ENCODE measurements at regions not wholly inside any gene's neighbourhood (a gene's known extent, or its start where the extent isn't known, plus 50 kb on each side); places are given as distances from the start of the nearest gene placed in this dataset.

DNA sequence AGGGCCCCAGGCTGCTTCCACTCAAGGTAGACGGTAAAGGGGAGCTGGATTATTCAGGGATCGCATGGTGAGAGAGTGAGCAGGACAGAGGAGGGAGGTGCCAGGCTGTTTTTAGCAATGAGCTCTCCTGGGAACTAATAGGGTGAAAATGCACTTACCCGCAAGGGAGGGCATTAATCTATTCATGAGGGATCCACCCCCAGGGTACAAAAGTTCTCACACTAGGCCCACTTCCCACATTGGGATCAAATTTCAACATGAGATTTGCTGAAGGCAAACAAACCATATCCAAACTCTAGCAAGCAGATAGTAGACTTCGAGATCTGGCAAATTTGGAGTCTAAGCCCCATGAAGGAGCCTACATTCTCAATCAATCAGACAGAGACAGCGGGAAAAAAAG, 408.6 kb downstream of the RNF144B start:
- H3K36me3 ChIP-seq (replicated peaks in 1 of 2; ENCODE audit: insufficient read depth in 1 of 2, low read depth in 2 of 2), result no peaks in the 10 kb centered on the region
- H3K27ac ChIP-seq, result no peak overlapping the region
- no peak overlapping the region for H3K4me3 ChIP-seq
- no peak for TF ChIP-seq POLR2A (IDR thresholded peaks at IDR 0.05)
- TF ChIP-seq, protein P1, sequence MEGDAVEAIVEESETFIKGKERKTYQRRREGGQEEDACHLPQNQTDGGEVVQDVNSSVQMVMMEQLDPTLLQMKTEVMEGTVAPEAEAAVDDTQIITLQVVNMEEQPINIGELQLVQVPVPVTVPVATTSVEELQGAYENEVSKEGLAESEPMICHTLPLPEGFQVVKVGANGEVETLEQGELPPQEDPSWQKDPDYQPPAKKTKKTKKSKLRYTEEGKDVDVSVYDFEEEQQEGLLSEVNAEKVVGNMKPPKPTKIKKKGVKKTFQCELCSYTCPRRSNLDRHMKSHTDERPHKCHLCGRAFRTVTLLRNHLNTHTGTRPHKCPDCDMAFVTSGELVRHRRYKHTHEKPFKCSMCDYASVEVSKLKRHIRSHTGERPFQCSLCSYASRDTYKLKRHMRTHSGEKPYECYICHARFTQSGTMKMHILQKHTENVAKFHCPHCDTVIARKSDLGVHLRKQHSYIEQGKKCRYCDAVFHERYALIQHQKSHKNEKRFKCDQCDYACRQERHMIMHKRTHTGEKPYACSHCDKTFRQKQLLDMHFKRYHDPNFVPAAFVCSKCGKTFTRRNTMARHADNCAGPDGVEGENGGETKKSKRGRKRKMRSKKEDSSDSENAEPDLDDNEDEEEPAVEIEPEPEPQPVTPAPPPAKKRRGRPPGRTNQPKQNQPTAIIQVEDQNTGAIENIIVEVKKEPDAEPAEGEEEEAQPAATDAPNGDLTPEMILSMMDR (IDR thresholded peaks at IDR 0.05), result no peak
- no peaks in the 10 kb centered on the region for H3K4me1 ChIP-seq
- ATAC-seq (no peak), DNase-seq (no peak)
- 63 to 74% methylated on average over 5 of the region's 5 CpGs for WGBS, 2 donors
- intact Hi-C loops (cut with DNase I), result no loop called here
- H3K9me3 ChIP-seq, result no peaks in the 10 kb centered on the region
- no peaks in the 10 kb centered on the region for H3K27me3 ChIP-seq

DNA sequence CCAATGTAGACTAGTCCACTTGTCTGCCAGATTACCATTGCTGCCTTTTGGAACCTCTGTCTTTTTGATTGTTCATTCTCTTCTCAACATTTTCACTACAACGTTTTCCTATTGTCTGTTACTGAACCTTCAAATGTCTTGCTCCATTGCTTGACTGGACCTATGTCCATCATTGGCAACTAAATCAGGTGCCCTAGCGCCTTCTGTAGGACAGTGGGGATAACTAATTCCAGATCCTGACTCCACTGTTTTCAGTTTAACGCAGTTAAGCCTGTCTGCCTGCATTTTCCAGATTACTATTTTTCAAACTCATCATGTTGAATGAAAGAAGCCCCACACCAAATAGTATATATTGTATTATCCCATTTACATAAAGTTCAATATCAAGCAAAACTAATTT, 433.6 kb downstream of the RNF144B start:
- H3K27me3 ChIP-seq, result no peaks in the 10 kb centered on the region
- H3K27ac ChIP-seq, result no peak overlapping the region
- DNase-seq (no peak), ATAC-seq (no peak)
- H3K9me3 ChIP-seq, result peaks cover 0 to 14% (median 0%) of the 10 kb centered on the region in 3 donors
- H3K4me3 ChIP-seq, result no peak overlapping the region
- TF ChIP-seq POLR2A (IDR thresholded peaks at IDR 0.05), result no peak
- TF ChIP-seq, protein P1 (IDR thresholded peaks at IDR 0.05), result no peak
- intact Hi-C loops (cut with DNase I), result no loop called here
- no peaks in the 10 kb centered on the region for H3K4me1 ChIP-seq
- WGBS, 2 donors, result 55 to 56% methylated on average over 3 of the region's 3 CpGs
- no peaks in the 10 kb centered on the region for H3K36me3 ChIP-seq (replicated peaks in 1 of 2; ENCODE audit: insufficient read depth in 1 of 2, low read depth in 2 of 2)

DNA sequence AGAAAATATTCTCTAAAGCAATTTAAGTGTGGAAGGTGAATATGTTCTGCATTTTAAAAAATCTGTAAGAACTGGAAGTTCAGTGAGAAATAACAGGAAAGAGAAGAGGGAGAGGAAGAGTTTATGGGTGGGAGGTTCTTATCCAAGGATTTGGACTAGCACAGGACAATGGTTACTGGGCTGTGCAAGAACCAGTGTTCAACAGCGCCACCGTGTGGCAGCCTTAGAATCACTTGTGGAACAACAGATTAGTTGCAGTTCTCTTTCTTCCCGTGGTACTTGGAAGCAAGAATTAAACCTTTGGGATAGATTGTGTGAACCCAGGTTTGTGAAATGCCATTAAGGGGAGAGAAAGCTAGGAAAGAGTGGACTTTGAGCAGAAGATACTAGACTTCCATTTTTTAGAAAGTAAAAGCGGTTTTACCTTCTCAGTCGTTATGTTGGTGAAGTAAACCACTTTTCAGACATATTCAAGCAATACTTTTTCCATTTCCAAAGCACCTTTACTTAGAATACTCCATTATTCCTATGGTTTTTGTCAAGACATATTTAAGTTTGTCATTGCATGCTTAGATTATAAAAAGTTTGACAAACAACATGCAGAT, 436.7 kb downstream of the RNF144B start:
- Histone ChIP-seq H3K36me3 (replicated peaks in 1 of 2; ENCODE audit: insufficient read depth in 1 of 2, low read depth in 2 of 2) (no peaks in the 10 kb centered on the region), H3K27ac (no peak overlapping the region), H3K4me3 (no peak overlapping the region), H3K4me1 (no peaks in the 10 kb centered on the region), H3K9me3 (peaks cover 0 to 14% (median 0%) of the 10 kb centered on the region in 3 donors), H3K27me3 (no peaks in the 10 kb centered on the region)
- WGBS, 2 donors, result 52 to 55% methylated on average over 5 of the region's 5 CpGs
- no peak for TF ChIP-seq POLR2A (IDR thresholded peaks at IDR 0.05)
- TF ChIP-seq, protein P1 (IDR thresholded peaks at IDR 0.05), result peak in 2 of 7 experiments; percentile 17 to 23
- peak in 2 of 4 donors; percentile 2 to 5 for DNase-seq
- intact Hi-C loops (cut with DNase I), result no loop called here
- ATAC-seq, result no peak

DNA sequence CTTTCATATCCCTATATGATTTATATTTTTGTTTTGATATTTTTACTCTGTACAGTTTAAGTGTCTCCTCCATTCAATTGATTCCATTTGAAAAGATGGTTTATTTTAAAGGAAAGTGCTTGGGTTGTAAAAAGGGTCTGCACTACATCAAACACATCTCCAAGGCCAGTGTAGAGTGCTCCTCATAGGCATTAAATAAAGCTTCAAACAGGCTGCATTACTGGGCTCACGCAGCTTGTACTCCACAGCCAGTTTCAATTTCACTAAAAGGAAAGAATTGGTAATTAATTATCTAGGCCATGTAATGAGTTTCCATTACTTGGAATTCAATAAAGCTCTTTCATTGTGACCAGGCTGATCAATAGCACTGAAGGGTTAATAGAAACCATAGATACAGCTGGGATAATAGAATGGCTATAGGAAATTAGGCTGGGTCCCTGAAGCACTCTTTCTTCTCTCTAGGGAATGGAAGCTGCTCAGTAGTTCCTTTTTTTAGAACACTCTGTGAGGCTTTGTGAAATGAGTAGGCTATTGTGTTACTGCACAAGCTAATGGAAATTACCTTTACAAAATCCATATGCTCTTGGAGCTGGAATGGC, 442.2 kb downstream of the RNF144B start:
- no peak overlapping the region for H3K27ac ChIP-seq
- no peak for ATAC-seq

More for the DNA sequence above, 442.2 kb downstream of the RNF144B start:
- WGBS, 2 donors, result 53 to 63% methylated on average over 1 of the region's 1 CpG
- no peak for DNase-seq
- H3K4me1 ChIP-seq, result no peaks in the 10 kb centered on the region
- H3K4me3 ChIP-seq, result no peak overlapping the region
- H3K27me3 ChIP-seq, result no peaks in the 10 kb centered on the region
- intact Hi-C loops (cut with DNase I), result no loop called here
- no peaks in the 10 kb centered on the region for H3K9me3 ChIP-seq
- H3K36me3 ChIP-seq (replicated peaks in 1 of 2; ENCODE audit: insufficient read depth in 1 of 2, low read depth in 2 of 2), result no peaks in the 10 kb centered on the region
- TF ChIP-seq, protein P1 (IDR thresholded peaks at IDR 0.05), result no peak
- TF ChIP-seq POLR2A (IDR thresholded peaks at IDR 0.05), result no peak
